ENCODE measurements at regions not wholly inside any gene's neighbourhood (a gene's known extent, or its start where the extent isn't known, plus 50 kb on each side); places are given as distances from the start of the nearest gene placed in this dataset.

DNA sequence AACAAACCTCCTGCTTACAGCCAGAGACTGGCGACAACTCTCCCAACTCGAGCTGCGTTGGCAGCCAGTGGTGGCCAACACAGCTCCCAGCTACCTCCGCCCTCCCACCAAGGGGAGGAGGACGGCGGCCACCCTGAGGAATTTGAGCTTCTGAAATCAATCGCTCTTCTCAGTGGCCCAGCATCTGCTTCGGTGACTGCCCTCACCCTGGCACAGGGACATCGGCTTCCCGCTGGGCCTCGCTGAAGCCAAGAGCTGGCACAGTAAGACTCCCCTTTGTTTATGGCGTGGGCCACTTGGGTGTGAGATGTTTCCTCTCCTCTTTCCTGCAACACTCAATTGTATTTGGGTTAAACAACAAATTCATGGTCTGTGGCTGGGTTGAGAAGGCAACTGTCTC lies 136.2 kb downstream of the ZBTB18 start:
- Mint-ChIP-seq H3K4me1 (ENCODE audit: unreplicated experiment) (peaks cover 7% of the 10 kb centered on the region), H3K36me3 (ENCODE audit: low read depth, unreplicated experiment) (no peaks in the 10 kb centered on the region), H3K27me3 (ENCODE audit: unreplicated experiment) (peaks cover 3% of the 10 kb centered on the region), H3K9me3 (ENCODE audit: unreplicated experiment) (no peaks in the 10 kb centered on the region), H3K4me3 (ENCODE audit: unreplicated experiment) (no peak overlapping the region), H3K27ac (ENCODE audit: unreplicated experiment) (no peak overlapping the region)
- no peak for TF ChIP-seq CTCF (IDR thresholded peaks at IDR 0.05; ENCODE audit: unreplicated experiment)
- DNase-seq (ENCODE audit: low spot score), result no peak

DNA sequence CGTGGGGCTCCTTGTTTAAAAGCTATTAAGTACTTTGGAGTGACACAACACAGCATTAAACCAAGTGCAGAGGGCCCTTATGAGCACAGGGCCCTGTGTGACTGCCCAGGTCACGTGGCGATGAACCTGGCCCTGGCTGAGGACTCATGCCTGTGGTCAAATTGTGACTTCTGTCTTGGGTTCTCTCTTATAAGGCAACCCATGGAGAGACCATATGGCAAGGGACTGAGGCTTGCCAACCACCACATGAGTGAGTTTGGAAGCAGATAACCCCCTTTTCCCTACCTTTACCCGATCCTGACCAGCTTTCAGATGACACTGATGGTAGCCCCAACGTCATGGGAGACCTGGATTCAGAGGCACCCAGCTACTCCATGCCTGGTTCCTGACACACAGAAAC lies 140.5 kb downstream of the ZBTB18 start:
- no peak overlapping the region for H3K4me3 Mint-ChIP-seq (ENCODE audit: unreplicated experiment)
- no peak for TF ChIP-seq CTCF (IDR thresholded peaks at IDR 0.05; ENCODE audit: unreplicated experiment)
- H3K27ac Mint-ChIP-seq (ENCODE audit: unreplicated experiment), result no peak overlapping the region
- no peak for DNase-seq (ENCODE audit: low spot score)
- H3K9me3 Mint-ChIP-seq (ENCODE audit: unreplicated experiment), result no peaks in the 10 kb centered on the region
- no peaks in the 10 kb centered on the region for H3K36me3 Mint-ChIP-seq (ENCODE audit: low read depth, unreplicated experiment)
- no peaks in the 10 kb centered on the region for H3K27me3 Mint-ChIP-seq (ENCODE audit: unreplicated experiment)
- peaks cover 7% of the 10 kb centered on the region for H3K4me1 Mint-ChIP-seq (ENCODE audit: unreplicated experiment)

GRCh38 chr1:244192325-244192724 lies 141.2 kb downstream of the ZBTB18 start:
- no peaks in the 10 kb centered on the region for H3K36me3 Mint-ChIP-seq (ENCODE audit: low read depth, unreplicated experiment)
- peaks cover 6% of the 10 kb centered on the region for H3K4me1 Mint-ChIP-seq (ENCODE audit: unreplicated experiment)
- H3K4me3 Mint-ChIP-seq (ENCODE audit: unreplicated experiment), result no peak overlapping the region
- no peak overlapping the region for H3K27ac Mint-ChIP-seq (ENCODE audit: unreplicated experiment)
- no peak for TF ChIP-seq CTCF (IDR thresholded peaks at IDR 0.05; ENCODE audit: unreplicated experiment)
- DNase-seq (ENCODE audit: low spot score), result no peak
- no peaks in the 10 kb centered on the region for H3K9me3 Mint-ChIP-seq (ENCODE audit: unreplicated experiment)
- no peaks in the 10 kb centered on the region for H3K27me3 Mint-ChIP-seq (ENCODE audit: unreplicated experiment)

DNA sequence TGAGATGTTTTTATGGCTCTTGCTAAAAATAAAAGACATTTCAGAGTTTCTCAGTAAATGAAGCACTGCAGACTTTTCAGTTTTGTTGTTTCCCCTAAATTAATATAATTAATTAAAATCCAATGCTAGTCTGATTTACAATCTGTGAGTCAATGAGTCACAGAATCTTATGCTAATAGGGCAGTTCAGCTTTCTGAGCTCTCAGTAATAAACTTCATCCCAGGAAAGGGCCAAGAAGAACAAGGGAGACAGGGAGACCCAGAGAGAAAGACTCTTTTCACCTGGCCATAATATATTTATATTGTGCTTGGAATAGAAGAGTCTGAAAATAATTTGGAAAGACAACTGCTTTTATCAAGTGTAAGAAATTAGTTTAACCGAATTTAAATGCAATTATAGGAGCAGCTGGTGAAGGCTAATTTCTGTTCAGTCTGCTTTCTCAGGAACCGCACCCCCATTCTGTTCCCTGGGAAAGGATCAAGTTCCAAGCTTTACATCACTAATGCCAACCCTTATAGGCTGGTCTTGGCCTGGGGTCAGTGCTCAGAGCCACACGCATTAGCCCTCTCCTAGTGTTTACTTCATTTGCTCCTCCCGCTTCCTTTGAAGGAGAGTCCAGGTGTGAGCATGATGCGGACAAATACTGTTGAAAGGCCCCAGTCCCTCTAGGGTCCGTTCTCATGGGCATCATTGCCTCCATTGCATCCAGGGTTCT lies 145.6 kb downstream of the ZBTB18 start:
- peaks cover 4% of the 10 kb centered on the region for H3K4me1 Mint-ChIP-seq (ENCODE audit: unreplicated experiment)
- H3K36me3 Mint-ChIP-seq (ENCODE audit: low read depth, unreplicated experiment), result no peaks in the 10 kb centered on the region
- no peak overlapping the region for H3K4me3 Mint-ChIP-seq (ENCODE audit: unreplicated experiment)

More for the DNA sequence above, 145.6 kb downstream of the ZBTB18 start:
- DNase-seq (ENCODE audit: low spot score), result no peak
- H3K27ac Mint-ChIP-seq (ENCODE audit: unreplicated experiment), result no peak overlapping the region
- H3K9me3 Mint-ChIP-seq (ENCODE audit: unreplicated experiment), result no peaks in the 10 kb centered on the region
- no peak for TF ChIP-seq CTCF (IDR thresholded peaks at IDR 0.05; ENCODE audit: unreplicated experiment)
- peaks cover 1% of the 10 kb centered on the region for H3K27me3 Mint-ChIP-seq (ENCODE audit: unreplicated experiment)

All from endothelial cell (in vitro differentiated cells).